RWPE2 (cell line): ENCODE measurements at regions not wholly inside any gene's neighbourhood (a gene's known extent, or its start where the extent isn't known, plus 50 kb on each side); places are given as distances from the start of the nearest gene placed in this dataset.

ENCODE experiments used
- ATAC-seq: fragments of 200-7000 bp; cut with Tn5 transposase; 3 replicates; pipeline ENCODE4 v1.9.1; 2021; ENCODE audit warnings: low read depth
- DNase-seq: peaks from one replicate; pipeline ENCODE4 v3.0.0-alpha.2; 2020; ENCODE audit warnings: low spot score
- H3K27ac ChIP-seq: fragments of 450-650 bp; 2 replicates; pipeline ENCODE4 v1.5.1; 2017; ENCODE audit warnings: mild to moderate bottlenecking; ENCODE audit not compliant: poor library complexity, severe bottlenecking
- H3K27me3 ChIP-seq: fragments of 250-450 bp; sonication (Bioruptor Pico); 2 replicates; pipeline ENCODE4 v1.5.1; 2021; ENCODE audit warnings: mild to moderate bottlenecking, moderate library complexity; ENCODE audit not compliant: insufficient read depth, poor library complexity, severe bottlenecking
- H3K36me3 ChIP-seq: fragments of 250-450 bp; sonication (Bioruptor Pico); 2 replicates; pipeline ENCODE4 v1.5.1; 2020; ENCODE audit warnings: low read depth, mild to moderate bottlenecking, moderate library complexity
- H3K4me1 ChIP-seq: fragments of 250-450 bp; sonication (Bioruptor Pico); 2 replicates; pipeline ENCODE4 v1.5.1; 2021; ENCODE audit warnings: mild to moderate bottlenecking, moderate library complexity; ENCODE audit not compliant: insufficient read depth, poor library complexity, severe bottlenecking
- H3K4me3 ChIP-seq: fragments of 250-450 bp; sonication (Bioruptor Pico); 2 replicates; pipeline ENCODE4 v1.5.1; 2021; ENCODE audit warnings: mild to moderate bottlenecking, moderate library complexity; ENCODE audit not compliant: severe bottlenecking
- H3K9me3 ChIP-seq: fragments of 250-450 bp; sonication (Bioruptor Pico); 2 replicates; pipeline ENCODE4 v1.5.1; 2021; ENCODE audit warnings: mild to moderate bottlenecking, moderate library complexity; ENCODE audit not compliant: severe bottlenecking
- TF ChIP-seq, protein P1 (sequence below): fragments of 450-650 bp; IDR thresholded peaks from one replicate; pipeline ENCODE4 v1.5.1; 2017; ENCODE audit warnings: mild to moderate bottlenecking, moderate library complexity; ENCODE audit not compliant: poor library complexity, severe bottlenecking

- DNase-seq, result no peak
- Histone ChIP-seq H3K4me3 (no peak overlapping the region), H3K27ac (no peak overlapping the region), H3K36me3 (no peaks in the 10 kb centered on the region), H3K27me3 (no peaks in the 10 kb centered on the region), H3K4me1 (no peaks in the 10 kb centered on the region), H3K9me3 (no peaks in the 10 kb centered on the region)
- ATAC-seq, result no peak
- TF ChIP-seq, protein P1, sequence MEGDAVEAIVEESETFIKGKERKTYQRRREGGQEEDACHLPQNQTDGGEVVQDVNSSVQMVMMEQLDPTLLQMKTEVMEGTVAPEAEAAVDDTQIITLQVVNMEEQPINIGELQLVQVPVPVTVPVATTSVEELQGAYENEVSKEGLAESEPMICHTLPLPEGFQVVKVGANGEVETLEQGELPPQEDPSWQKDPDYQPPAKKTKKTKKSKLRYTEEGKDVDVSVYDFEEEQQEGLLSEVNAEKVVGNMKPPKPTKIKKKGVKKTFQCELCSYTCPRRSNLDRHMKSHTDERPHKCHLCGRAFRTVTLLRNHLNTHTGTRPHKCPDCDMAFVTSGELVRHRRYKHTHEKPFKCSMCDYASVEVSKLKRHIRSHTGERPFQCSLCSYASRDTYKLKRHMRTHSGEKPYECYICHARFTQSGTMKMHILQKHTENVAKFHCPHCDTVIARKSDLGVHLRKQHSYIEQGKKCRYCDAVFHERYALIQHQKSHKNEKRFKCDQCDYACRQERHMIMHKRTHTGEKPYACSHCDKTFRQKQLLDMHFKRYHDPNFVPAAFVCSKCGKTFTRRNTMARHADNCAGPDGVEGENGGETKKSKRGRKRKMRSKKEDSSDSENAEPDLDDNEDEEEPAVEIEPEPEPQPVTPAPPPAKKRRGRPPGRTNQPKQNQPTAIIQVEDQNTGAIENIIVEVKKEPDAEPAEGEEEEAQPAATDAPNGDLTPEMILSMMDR, result no peak
These were observed 971.8 kb upstream of the ADGRB3 start for GRCh38 chr6:67663105-67663895.

DNA sequence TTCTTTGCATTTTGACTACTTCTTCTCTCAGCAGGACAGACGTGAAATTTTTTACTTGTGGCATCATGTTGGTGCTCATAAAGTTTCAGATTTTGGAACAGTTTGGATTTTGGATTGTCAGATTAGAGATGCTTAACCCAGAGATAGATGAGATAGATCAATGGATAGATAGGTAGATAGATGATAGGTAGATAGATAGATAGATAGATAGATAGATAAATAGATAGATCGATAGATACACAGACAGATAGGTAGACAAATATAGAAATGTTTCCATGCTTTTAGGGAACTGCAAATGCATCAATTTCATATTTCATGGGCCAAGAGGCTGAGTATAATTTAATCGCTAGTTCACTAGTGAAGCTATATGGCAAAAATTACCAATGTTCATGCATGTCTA is 981.5 kb upstream of the ADGRB3 start:
- no peaks in the 10 kb centered on the region for H3K36me3 ChIP-seq
- DNase-seq (no peak), ATAC-seq (no peak)
- H3K9me3 ChIP-seq, result no peaks in the 10 kb centered on the region
- no peak overlapping the region for H3K27ac ChIP-seq
- TF ChIP-seq, protein P1, result no peak
- peaks cover 3% of the 10 kb centered on the region for H3K27me3 ChIP-seq
- H3K4me1 ChIP-seq, result no peaks in the 10 kb centered on the region
- no peak overlapping the region for H3K4me3 ChIP-seq

DNA sequence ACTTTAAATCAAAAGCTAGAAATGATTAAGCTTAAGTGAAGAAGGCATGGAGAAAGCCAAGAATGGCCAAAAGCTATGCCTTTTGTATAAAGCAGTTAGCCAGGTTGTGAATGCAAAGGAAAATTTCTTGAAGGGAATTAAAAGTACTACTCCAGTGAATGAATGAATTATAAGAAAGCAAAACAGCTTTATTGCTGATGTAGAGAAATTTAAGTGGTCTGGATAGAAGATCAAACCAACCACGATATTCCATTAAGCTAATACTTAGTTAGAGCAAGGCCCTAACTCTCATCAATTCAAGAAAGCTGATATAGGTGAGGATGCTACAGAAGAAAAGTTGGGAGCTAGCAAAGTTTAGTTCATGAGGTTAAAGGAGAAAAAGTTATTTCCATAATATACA is 988.5 kb upstream of the ADGRB3 start:
- peaks cover 10% of the 10 kb centered on the region for H3K27me3 ChIP-seq
- no peaks in the 10 kb centered on the region for H3K9me3 ChIP-seq
- H3K27ac ChIP-seq, result no peak overlapping the region
- no peaks in the 10 kb centered on the region for H3K36me3 ChIP-seq
- ATAC-seq (no peak), DNase-seq (no peak)
- TF ChIP-seq, protein P1, result no peak
- no peak overlapping the region for H3K4me3 ChIP-seq
- H3K4me1 ChIP-seq, result no peaks in the 10 kb centered on the region

- Histone ChIP-seq H3K27ac (no peak overlapping the region), H3K36me3 (no peaks in the 10 kb centered on the region), H3K9me3 (no peaks in the 10 kb centered on the region), H3K4me3 (no peak overlapping the region), H3K4me1 (no peaks in the 10 kb centered on the region), H3K27me3 (peaks cover 8% of the 10 kb centered on the region)
- no peak for ATAC-seq
- TF ChIP-seq, protein P1, result no peak
- DNase-seq, result no peak
These were observed 991.8 kb upstream of the ADGRB3 start for GRCh38 chr6:67643281-67643680.

DNA sequence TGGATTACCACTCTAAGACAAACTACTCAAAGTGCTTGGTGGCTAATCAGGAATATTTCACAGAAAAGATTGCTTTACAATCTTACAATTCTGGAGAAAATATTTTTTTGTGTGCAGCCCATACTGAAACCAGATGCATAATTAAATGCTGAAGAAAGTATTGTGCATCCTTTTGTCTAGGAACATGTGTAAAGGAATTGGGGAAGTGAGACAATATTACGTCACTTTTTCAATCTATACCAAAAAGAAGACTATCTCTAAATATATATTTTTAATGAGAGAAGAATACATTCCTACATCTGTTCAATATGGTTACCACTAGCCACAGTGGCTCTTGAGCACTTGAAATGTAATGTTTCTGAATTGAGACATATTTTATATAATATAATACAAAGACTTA is 992.5 kb upstream of the ADGRB3 start:
- Histone ChIP-seq H3K4me1 (no peaks in the 10 kb centered on the region), H3K4me3 (no peak overlapping the region), H3K36me3 (no peaks in the 10 kb centered on the region), H3K27me3 (peaks cover 8% of the 10 kb centered on the region), H3K9me3 (no peaks in the 10 kb centered on the region), H3K27ac (no peak overlapping the region)
- TF ChIP-seq, protein P1, result no peak
- no peak for DNase-seq
- no peak for ATAC-seq
